GM12875 (cell line): ENCODE measurements at regions not wholly inside any gene's neighbourhood (a gene's known extent, or its start where the extent isn't known, plus 50 kb on each side); places are given as distances from the start of the nearest gene placed in this dataset.

ENCODE experiments used
- H3K4me3 ChIP-seq: one replicate; pipeline ENCODE4 v1.5.1; 2011; ENCODE audit warnings: low read depth, low read length, control low read depth
- CTCF ChIP-seq: IDR thresholded peaks from 2 replicates; pipeline ENCODE4 v1.5.1; 2011; ENCODE audit warnings: low read depth, mild to moderate bottlenecking, control low read depth, inconsistent platforms, low read length, moderate library complexity, borderline replicate concordance; ENCODE audit not compliant: insufficient read depth

GRCh38 chr1:114209971-114210370, 56.3 kb upstream of the SYT6 start:
- H3K4me3 ChIP-seq = no peak overlapping the region
- no peak for TF ChIP-seq CTCF

GRCh38 chr1:114208714-114209113, 55.0 kb upstream of the SYT6 start:
- no peak for TF ChIP-seq CTCF

GRCh38 chr1:114208106-114208505, 54.4 kb upstream of the SYT6 start:
- no peak overlapping the region for H3K4me3 ChIP-seq
- TF ChIP-seq CTCF = no peak

More at GRCh38 chr1:114208714-114209113, 55.0 kb upstream of the SYT6 start:
- no peak overlapping the region for H3K4me3 ChIP-seq

- no peak overlapping the region for H3K4me3 ChIP-seq
These were observed 54.0 kb upstream of the SYT6 start for GRCh38 chr1:114207635-114208034.

GRCh38 chr1:114206392-114206791, 52.7 kb upstream of the SYT6 start:
- H3K4me3 ChIP-seq = no peak overlapping the region
- TF ChIP-seq CTCF = no peak

More at GRCh38 chr1:114207635-114208034, 54.0 kb upstream of the SYT6 start:
- no peak for TF ChIP-seq CTCF

GRCh38 chr1:114203595-114204128, 50.0 kb upstream of the SYT6 start:
- TF ChIP-seq CTCF = no peak

More at GRCh38 chr1:114203595-114204128, 50.0 kb upstream of the SYT6 start:
- H3K4me3 ChIP-seq = no peak overlapping the region
